Aorta (tissue), 5 donors: ENCODE measurements at regions not wholly inside any gene's neighbourhood (a gene's known extent, or its start where the extent isn't known, plus 50 kb on each side); places are given as distances from the start of the nearest gene placed in this dataset.

Experiments
- ATAC-seq: fragments of 200-7000 bp; cut with Tn5 transposase; one replicate; pipeline ENCODE4 v1.9.1; 2022; ENCODE audit warnings: moderate library complexity; ENCODE audit not compliant: low FRiP score
- DNase-seq, 2 donors: peaks; one replicate each; pipeline ENCODE4 v3.0.0-alpha.2; 2020
- H3K27ac ChIP-seq, 2 donors: one replicate each; pipeline ENCODE4 v1.5.1; 2013; ENCODE audit warnings: low read length in 2 of 2, mild to moderate bottlenecking in 2 of 2, moderate library complexity in 2 of 2, control low read depth in 1 of 2, inconsistent platforms in 1 of 2, low read depth in 1 of 2
- H3K27me3 ChIP-seq, 2 donors: one replicate each; pipeline ENCODE4 v1.6.1; 2013; ENCODE audit warnings: control low read depth in 1 of 2, low read length in 1 of 2, mild to moderate bottlenecking in 1 of 2, moderate library complexity in 1 of 2; ENCODE audit not compliant: insufficient read depth in 2 of 2, control insufficient read depth in 1 of 2
- H3K36me3 ChIP-seq, 2 donors: one replicate each; pipeline ENCODE4 v1.6.1; 2013; ENCODE audit warnings: control low read depth in 1 of 2, low read length in 1 of 2, mild to moderate bottlenecking in 1 of 2; ENCODE audit not compliant: insufficient read depth in 2 of 2, control insufficient read depth in 1 of 2
- H3K4me1 ChIP-seq, 2 donors: one replicate each; pipeline ENCODE4 v1.6.1; 2013; ENCODE audit warnings: low read length in 2 of 2, control low read depth in 1 of 2, mild to moderate bottlenecking in 1 of 2, moderate library complexity in 1 of 2; ENCODE audit not compliant: insufficient read depth in 2 of 2, control insufficient read depth in 1 of 2
- H3K4me3 ChIP-seq, 2 donors: one replicate each; pipeline ENCODE4 v1.5.1; 2013; ENCODE audit warnings: low read length in 2 of 2, control low read depth in 1 of 2, mild to moderate bottlenecking in 1 of 2
- H3K9me3 ChIP-seq: one replicate; pipeline ENCODE4 v1.6.1; 2013; ENCODE audit warnings: mild to moderate bottlenecking, low read length; ENCODE audit not compliant: control insufficient read depth
- WGBS, 2 donors: extraction: QIAGEN DNeasy Blood & Tissue Kit; methylation state at CpG; one replicate each; pipeline ENCODE4 v1.1.7; 2013; 5-methylcytosine and 5-hydroxymethylcytosine counted together
- intact Hi-C, 2 donors: fragments of 100-400 bp; cut with DNase I; formaldehyde crosslinking; loops; one replicate each; pipeline versions ENCODE4 v1.14.2 to v1.15.0; 2022
- donor health status: healthy with polysubstance abuse.
- donor health status: Bipolar disorder and iron deficiency.
- donor health status: DM: no; HTN: no; CAD: no.
- donor health status: DM: no; HTN: no; CAD: no.
- donor health status: DM: yes; HTN: yes; CAD: no.

GRCh38 chr6:6884193-6884627 lies 223.6 kb upstream of the RREB1 start:
- Histone ChIP-seq H3K4me3 (no peak overlapping the region), H3K27ac (no peak overlapping the region), H3K4me1 (no peaks in the 10 kb centered on the region), H3K36me3 (no peaks in the 10 kb centered on the region), H3K27me3 (no peaks in the 10 kb centered on the region), H3K9me3 (no peaks in the 10 kb centered on the region)
- WGBS, 2 donors: 48 to 49% methylated on average over 2 of the region's 2 CpGs
- ATAC-seq (no peak), DNase-seq (no peak)
- intact Hi-C loops: no loop called here

GRCh38 chr6:6884916-6885315 lies 222.8 kb upstream of the RREB1 start:
- H3K27ac ChIP-seq: no peak overlapping the region
- intact Hi-C loops: no loop called here
- H3K4me1 ChIP-seq: no peaks in the 10 kb centered on the region

GRCh38 chr6:6885521-6886170 lies 222.1 kb upstream of the RREB1 start:
- Histone ChIP-seq H3K4me3 (no peak overlapping the region), H3K27me3 (no peaks in the 10 kb centered on the region), H3K9me3 (no peaks in the 10 kb centered on the region), H3K27ac (no peak overlapping the region), H3K4me1 (no peaks in the 10 kb centered on the region), H3K36me3 (no peaks in the 10 kb centered on the region)
- intact Hi-C loops: no loop called here
- WGBS, 2 donors: 79 to 84% methylated on average over 16 of the region's 16 CpGs
- peak in 1 of 2 donors; percentile 86 for DNase-seq
- peak; percentile 9 for ATAC-seq

More at GRCh38 chr6:6884916-6885315, 222.8 kb upstream of the RREB1 start:
- Histone ChIP-seq H3K9me3 (no peaks in the 10 kb centered on the region), H3K36me3 (no peaks in the 10 kb centered on the region), H3K4me3 (no peak overlapping the region), H3K27me3 (no peaks in the 10 kb centered on the region)
- DNase-seq (no peak), ATAC-seq (no peak)
- 92% methylated on average over 9 of the region's 9 CpGs for WGBS, 2 donors

- Histone ChIP-seq H3K9me3 (no peaks in the 10 kb centered on the region), H3K36me3 (no peaks in the 10 kb centered on the region), H3K27ac (no peak overlapping the region), H3K4me1 (no peaks in the 10 kb centered on the region), H3K27me3 (no peaks in the 10 kb centered on the region), H3K4me3 (no peak overlapping the region)
- 86 to 87% methylated on average over 13 of the region's 13 CpGs for WGBS, 2 donors
- intact Hi-C loops: no loop called here
- peak in 1 of 2 donors; percentile 60 for DNase-seq
- peak; percentile 37 for ATAC-seq
Measured at GRCh38 chr6:6886171-6886885, 221.4 kb upstream of the RREB1 start.

GRCh38 chr6:6886886-6887285 lies 220.9 kb upstream of the RREB1 start:
- Histone ChIP-seq H3K9me3 (no peaks in the 10 kb centered on the region), H3K27me3 (no peaks in the 10 kb centered on the region), H3K36me3 (no peaks in the 10 kb centered on the region), H3K4me3 (no peak overlapping the region), H3K4me1 (no peaks in the 10 kb centered on the region), H3K27ac (no peak overlapping the region)
- intact Hi-C loops: no loop called here
- WGBS, 2 donors: 94 to 96% methylated on average over 9 of the region's 9 CpGs
- DNase-seq (no peak), ATAC-seq (no peak)

DNA sequence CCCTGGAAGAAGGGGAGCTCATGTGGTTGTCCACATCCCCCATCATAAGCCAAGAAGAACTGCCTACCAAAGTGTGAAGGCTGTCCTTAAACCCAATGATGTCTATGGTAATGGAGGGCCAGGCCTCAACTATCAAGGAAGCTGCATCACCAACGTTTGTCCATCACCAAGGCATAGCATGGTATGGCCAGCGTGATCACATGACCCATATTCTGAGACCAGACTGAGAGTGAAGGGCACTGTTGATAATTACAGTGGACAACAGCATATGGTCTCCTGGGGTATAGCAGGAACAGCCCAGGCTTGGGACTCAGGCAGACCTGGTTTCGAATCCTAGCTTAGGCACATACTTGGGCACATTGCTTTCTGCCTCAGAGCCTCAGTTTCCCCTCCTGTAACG lies 218.2 kb upstream of the RREB1 start:
- Histone ChIP-seq H3K9me3 (no peaks in the 10 kb centered on the region), H3K27me3 (no peaks in the 10 kb centered on the region), H3K27ac (no peak overlapping the region), H3K4me1 (no peaks in the 10 kb centered on the region), H3K36me3 (no peaks in the 10 kb centered on the region), H3K4me3 (no peak overlapping the region)
- intact Hi-C loops: no loop called here
- ATAC-seq: no peak
- 81% methylated on average over 4 of the region's 4 CpGs for WGBS, 2 donors
- DNase-seq: no peak

DNA sequence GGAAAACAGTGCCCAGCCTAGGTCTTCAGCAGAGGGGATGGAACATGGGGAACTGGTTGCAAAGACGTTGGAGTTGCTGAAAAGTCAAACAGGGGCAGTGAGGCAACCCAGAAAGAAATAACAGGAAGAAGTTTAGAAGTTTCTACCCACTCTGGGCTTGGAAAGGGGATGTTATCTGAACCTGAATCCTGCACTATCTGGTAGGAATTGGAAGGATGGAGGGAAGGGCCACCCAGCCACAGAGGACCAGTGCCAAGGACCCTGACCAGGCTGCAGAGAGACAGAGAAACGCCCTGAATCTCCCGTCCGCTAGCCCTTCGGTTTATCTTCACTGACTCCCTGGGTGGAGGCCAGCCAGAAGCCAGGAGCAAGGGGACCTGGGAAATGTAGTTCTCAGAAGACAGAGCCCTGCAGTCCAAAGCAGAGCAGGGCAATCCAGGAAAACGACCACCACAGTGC lies 217.3 kb upstream of the RREB1 start:
- DNase-seq: peak in 1 of 2 donors; percentile 67
- Histone ChIP-seq H3K36me3 (no peaks in the 10 kb centered on the region), H3K4me1 (no peaks in the 10 kb centered on the region), H3K9me3 (no peaks in the 10 kb centered on the region), H3K27ac (no peak overlapping the region), H3K27me3 (no peaks in the 10 kb centered on the region), H3K4me3 (no peak overlapping the region)
- 5% methylated on average over 6 of the region's 6 CpGs for WGBS, 2 donors
- ATAC-seq: peak; percentile 61
- intact Hi-C loops: no loop called here

GRCh38 chr6:6891125-6891721 lies 216.5 kb upstream of the RREB1 start:
- Histone ChIP-seq H3K4me1 (no peaks in the 10 kb centered on the region), H3K36me3 (no peaks in the 10 kb centered on the region), H3K27me3 (no peaks in the 10 kb centered on the region), H3K4me3 (no peak overlapping the region), H3K9me3 (no peaks in the 10 kb centered on the region), H3K27ac (no peak overlapping the region)
- ATAC-seq (no peak), DNase-seq (no peak)
- intact Hi-C loops: no loop called here
- 93 to 94% methylated on average over 8 of the region's 8 CpGs for WGBS, 2 donors
